ENCODE measurements at regions not wholly inside any gene's neighbourhood (a gene's known extent, or its start where the extent isn't known, plus 50 kb on each side); places are given as distances from the start of the nearest gene placed in this dataset.
"Not testable (repeated sequence)": the region's sequence is repeated elsewhere in the genome, so short reads cannot be mapped to it uniquely, and the experiment has no call there.

DNA sequence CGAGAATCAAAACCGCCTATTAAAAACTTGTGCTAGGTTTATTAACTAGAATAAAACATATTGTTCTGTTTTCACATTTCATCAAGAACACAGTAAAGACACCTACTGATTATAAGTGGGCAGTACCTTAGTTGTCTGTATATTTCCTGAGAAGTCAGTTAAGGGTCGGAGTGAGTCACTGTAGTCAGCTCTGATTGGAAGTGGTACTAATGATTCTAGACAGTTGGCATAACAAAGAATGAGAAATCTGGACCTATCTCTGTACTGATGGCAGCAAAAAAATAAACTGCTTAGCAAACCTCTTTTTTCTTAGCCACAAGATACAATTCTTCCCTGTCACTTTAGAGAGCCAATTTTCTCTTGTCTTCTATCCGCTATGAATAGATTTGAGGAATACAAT lies 387.3 kb upstream of the ADGRB3 start:
- no peaks in the 10 kb centered on the region for H3K36me3 Mint-ChIP-seq (ENCODE audit: insufficient read depth)
- DNase-seq (no peak), ATAC-seq (replicated peaks) (no peak)
- H3K9me3 Mint-ChIP-seq, result peaks cover 6 to 11% of the 10 kb centered on the region in 2 donors
- no peak overlapping the region for H3K27ac Mint-ChIP-seq
- no peak overlapping the region for H3K4me3 Mint-ChIP-seq
- H3K4me1 Mint-ChIP-seq (ENCODE audit: low read depth in 2 of 2), result no peaks in the 10 kb centered on the region
- H3K27me3 Mint-ChIP-seq, result no peaks in the 10 kb centered on the region

DNA sequence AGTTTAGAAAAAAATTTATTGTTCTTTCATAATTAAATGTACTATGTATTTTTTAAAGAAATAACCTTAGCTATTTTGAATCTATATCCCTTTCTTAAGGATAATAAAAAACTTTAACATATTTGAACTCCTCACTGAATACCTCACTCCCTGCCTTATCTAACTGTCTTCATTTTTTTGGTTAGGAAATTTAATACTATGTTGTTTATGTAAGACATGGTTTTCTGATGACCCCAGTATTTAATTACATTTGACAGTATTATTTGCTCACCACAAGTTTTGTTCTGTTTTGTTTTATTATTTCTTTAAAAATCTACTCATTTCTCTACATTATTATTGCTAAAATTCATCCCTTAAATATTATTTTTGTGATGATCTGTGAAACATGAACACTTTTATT lies 394.4 kb upstream of the ADGRB3 start:
- Mint-ChIP-seq H3K9me3 (peaks cover 1 to 7% of the 10 kb centered on the region in 2 donors), H3K27me3 (no peaks in the 10 kb centered on the region), H3K4me1 (ENCODE audit: low read depth in 2 of 2) (no peaks in the 10 kb centered on the region), H3K4me3 (no peak overlapping the region), H3K27ac (no peak overlapping the region), H3K36me3 (ENCODE audit: insufficient read depth) (no peaks in the 10 kb centered on the region)
- no peak for DNase-seq
- no peak for ATAC-seq (replicated peaks)

DNA sequence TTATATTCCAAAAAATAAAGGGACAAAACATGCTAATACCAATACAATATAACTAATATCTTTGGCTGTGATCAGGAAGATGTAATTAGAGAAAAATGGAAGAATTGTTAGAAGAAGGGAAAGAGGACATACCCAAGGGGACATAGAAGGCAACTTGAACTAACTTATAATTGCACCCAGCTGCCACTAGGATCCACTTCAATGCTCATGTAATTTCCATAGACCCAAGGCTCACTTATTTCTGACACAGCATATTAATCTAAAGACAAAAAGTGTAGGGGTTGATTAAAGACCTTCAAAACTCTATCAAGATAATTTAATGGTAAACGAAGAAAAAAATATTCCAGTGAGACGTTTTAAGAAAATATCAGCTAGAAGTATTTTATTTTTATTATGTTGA lies 396.0 kb upstream of the ADGRB3 start:
- H3K27ac Mint-ChIP-seq, result no peak overlapping the region
- H3K4me3 Mint-ChIP-seq, result no peak overlapping the region
- ATAC-seq (replicated peaks) (no peak), DNase-seq (no peak)
- no peaks in the 10 kb centered on the region for H3K27me3 Mint-ChIP-seq
- H3K36me3 Mint-ChIP-seq (ENCODE audit: insufficient read depth), result no peaks in the 10 kb centered on the region
- no peaks in the 10 kb centered on the region for H3K4me1 Mint-ChIP-seq (ENCODE audit: low read depth in 2 of 2)
- peaks cover 1 to 7% of the 10 kb centered on the region in 2 donors for H3K9me3 Mint-ChIP-seq

DNA sequence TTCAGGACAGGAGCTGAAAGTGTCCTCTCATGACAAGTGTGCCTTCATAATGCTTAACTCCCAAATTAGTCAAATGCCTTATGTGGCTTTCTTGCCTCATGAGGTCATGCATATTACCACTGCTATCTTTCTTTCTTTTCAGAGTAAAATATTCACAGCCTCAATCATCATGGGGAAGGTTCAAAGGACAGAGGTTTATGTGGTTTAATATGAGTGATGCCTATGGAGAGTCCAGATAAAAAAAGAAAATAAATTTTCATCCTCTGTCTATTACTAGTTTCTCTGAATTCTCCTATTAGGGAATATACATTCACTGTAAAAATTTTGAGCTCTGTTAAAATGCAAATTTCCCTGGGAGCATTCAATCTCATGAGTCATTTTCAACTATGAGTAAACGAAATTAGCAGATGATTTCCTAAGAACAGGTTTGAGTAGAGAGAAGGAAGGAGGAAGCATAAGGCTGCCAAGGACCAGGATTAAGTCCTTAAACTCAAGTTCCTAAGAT lies 396.9 kb upstream of the ADGRB3 start:
- Mint-ChIP-seq H3K4me1 (ENCODE audit: low read depth in 2 of 2) (no peaks in the 10 kb centered on the region), H3K4me3 (no peak overlapping the region), H3K36me3 (ENCODE audit: insufficient read depth) (no peaks in the 10 kb centered on the region), H3K27ac (no peak overlapping the region), H3K9me3 (peaks cover 3 to 7% of the 10 kb centered on the region in 2 donors), H3K27me3 (no peaks in the 10 kb centered on the region)
- no peak for DNase-seq
- ATAC-seq (replicated peaks), result no peak

DNA sequence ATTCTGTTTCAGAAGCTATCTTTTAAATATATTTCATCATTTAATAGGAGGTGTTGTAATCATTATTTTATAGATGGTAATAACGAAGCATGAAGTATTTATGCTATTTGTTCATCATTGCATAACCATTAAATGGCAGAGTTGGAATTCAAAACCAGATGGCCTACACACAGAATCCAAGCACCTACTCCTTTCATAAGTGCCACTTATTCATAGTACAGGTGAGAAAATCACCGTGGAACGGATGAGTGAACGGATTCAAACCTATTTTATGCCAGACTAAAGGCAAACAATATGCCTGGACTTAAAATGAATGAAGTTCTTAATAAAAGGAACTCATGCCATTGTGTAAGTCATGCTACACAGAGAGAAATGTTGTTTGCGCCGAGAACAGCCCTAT lies 397.9 kb upstream of the ADGRB3 start:
- ATAC-seq (replicated peaks), result no peak
- Mint-ChIP-seq H3K4me3 (no peak overlapping the region), H3K27me3 (no peaks in the 10 kb centered on the region), H3K4me1 (ENCODE audit: low read depth in 2 of 2) (no peaks in the 10 kb centered on the region), H3K27ac (no peak overlapping the region), H3K36me3 (ENCODE audit: insufficient read depth) (no peaks in the 10 kb centered on the region), H3K9me3 (peaks cover 3 to 7% of the 10 kb centered on the region in 2 donors)
- DNase-seq, result no peak

DNA sequence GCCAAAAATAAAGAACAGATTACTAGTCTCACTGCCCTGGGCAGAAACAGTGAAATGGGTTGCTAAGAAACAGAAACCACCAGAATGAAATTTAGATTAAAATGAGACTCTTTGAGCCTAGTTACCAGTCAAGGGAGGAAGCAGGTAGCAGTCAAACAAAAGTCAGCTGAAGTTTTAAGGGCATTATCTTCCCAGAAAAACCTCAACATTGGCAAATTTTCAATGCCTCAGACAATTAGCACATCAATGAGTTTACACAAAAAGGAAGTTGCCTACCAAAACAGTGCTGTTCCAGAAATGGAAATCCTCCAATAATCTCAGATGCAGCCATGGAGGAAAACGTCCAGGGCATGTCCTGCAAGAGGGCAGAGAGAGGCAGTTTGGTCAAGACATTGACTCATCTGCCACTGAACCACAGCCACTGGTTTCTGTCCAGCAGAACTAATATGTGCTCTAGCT lies 399.7 kb upstream of the ADGRB3 start:
- Mint-ChIP-seq H3K27ac (no peak overlapping the region), H3K27me3 (no peaks in the 10 kb centered on the region), H3K9me3 (peaks cover 5 to 7% of the 10 kb centered on the region in 2 donors), H3K4me1 (ENCODE audit: low read depth in 2 of 2) (no peaks in the 10 kb centered on the region), H3K36me3 (ENCODE audit: insufficient read depth) (no peaks in the 10 kb centered on the region), H3K4me3 (no peak overlapping the region)
- ATAC-seq (replicated peaks), result no peak
- no peak for DNase-seq

DNA sequence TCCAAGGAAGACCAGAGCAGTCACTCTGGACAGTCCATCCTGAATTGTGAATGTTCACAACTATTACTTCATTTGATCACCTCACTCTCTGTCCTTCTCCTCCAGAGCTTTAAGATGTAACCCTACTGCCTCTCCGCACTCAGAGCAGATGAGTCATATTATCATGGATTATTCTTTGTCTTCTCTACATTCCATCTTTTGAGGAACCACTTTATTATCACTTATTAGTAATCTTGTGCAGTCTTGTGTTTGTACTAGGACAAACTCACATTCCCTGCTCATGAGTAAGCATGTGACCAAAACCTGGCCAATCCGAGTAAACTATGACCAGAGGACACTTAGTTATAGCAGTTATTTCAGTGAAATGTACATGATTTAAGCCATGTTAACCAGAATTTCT lies 401.5 kb upstream of the ADGRB3 start:
- no peaks in the 10 kb centered on the region for H3K27me3 Mint-ChIP-seq
- H3K4me3 Mint-ChIP-seq, result no peak overlapping the region
- no peaks in the 10 kb centered on the region for H3K36me3 Mint-ChIP-seq (ENCODE audit: insufficient read depth)
- H3K4me1 Mint-ChIP-seq (ENCODE audit: low read depth in 2 of 2), result no peaks in the 10 kb centered on the region
- H3K9me3 Mint-ChIP-seq, result peaks cover 5 to 7% of the 10 kb centered on the region in 2 donors
- ATAC-seq (replicated peaks) (no peak), DNase-seq (no peak)
- H3K27ac Mint-ChIP-seq, result no peak overlapping the region

DNA sequence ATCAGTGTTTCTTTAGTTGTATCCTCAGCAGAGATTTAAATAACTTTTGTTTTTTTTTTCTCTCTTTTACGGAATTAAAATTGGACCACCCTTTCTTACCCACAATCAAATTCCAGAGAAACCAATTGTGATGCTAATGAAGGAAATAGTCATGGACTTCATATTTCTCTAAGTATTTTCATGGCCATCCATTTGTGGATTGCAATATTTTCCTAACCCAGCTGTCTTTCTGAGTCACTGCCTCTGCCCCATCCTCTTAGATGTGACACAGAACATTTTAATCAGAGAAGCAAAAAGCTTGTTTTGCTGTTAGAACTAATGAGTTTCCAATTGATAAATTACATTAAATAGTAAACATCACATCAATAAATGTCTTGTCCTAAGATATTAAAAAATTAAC lies 405.5 kb upstream of the ADGRB3 start:
- ATAC-seq (replicated peaks) (no peak), DNase-seq (no peak)
- peaks cover 12% of the 10 kb centered on the region in 2 donors for H3K9me3 Mint-ChIP-seq

DNA sequence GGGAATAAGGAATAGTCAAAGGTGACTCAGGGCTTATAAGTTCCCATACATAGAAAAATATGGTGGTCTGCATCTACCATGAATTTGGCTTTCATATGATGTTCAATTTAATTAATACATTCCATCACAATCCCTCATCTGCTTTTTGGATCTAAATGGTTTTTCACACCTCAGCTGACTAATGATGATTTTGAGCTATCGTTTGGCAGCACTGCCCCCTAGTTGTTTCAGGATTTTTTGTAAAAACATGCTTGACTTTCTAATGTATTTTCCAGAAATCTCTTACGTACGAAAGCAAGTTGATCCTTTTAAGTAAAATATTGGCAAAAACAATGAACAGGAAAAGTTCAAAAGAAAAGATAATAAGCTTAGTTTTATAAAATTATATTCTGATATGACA lies 408.6 kb upstream of the ADGRB3 start:
- DNase-seq, result no peak
- Mint-ChIP-seq H3K36me3 (ENCODE audit: insufficient read depth) (no peaks in the 10 kb centered on the region), H3K4me1 (ENCODE audit: low read depth in 2 of 2) (no peaks in the 10 kb centered on the region), H3K27ac (no peak overlapping the region), H3K4me3 (no peak overlapping the region), H3K9me3 (peaks cover 12 to 13% of the 10 kb centered on the region in 2 donors), H3K27me3 (no peaks in the 10 kb centered on the region)
- ATAC-seq (replicated peaks), result no peak

More for the DNA sequence above, 405.5 kb upstream of the ADGRB3 start:
- Mint-ChIP-seq H3K27ac (no peak overlapping the region), H3K4me3 (no peak overlapping the region), H3K4me1 (ENCODE audit: low read depth in 2 of 2) (no peaks in the 10 kb centered on the region), H3K27me3 (no peaks in the 10 kb centered on the region), H3K36me3 (ENCODE audit: insufficient read depth) (no peaks in the 10 kb centered on the region)

DNA sequence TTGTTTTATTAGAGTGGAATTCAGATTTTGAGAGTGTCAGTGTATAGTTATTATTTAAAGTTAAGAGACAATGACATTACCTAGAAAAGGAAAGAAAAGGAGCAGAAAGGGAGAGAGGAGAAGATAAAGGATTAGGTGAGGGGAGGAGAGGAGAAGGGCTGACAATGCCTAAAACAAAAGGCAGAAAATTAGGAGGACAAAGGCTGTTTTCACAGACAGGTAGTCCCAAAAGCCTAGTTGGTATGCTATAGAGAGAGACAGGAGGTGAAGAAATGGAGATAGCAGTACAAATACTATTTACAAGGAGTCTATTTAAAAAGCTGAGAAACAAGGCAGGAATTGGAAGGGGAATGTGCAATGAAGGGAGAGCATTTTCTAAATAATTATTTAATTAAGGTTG lies 409.4 kb upstream of the ADGRB3 start:
- Mint-ChIP-seq H3K9me3 (peaks cover 11 to 12% of the 10 kb centered on the region in 2 donors), H3K27ac (no peak overlapping the region), H3K27me3 (no peaks in the 10 kb centered on the region), H3K36me3 (ENCODE audit: insufficient read depth) (no peaks in the 10 kb centered on the region), H3K4me1 (ENCODE audit: low read depth in 2 of 2) (no peaks in the 10 kb centered on the region), H3K4me3 (no peak overlapping the region)
- DNase-seq, result no peak
- no peak for ATAC-seq (replicated peaks)

DNA sequence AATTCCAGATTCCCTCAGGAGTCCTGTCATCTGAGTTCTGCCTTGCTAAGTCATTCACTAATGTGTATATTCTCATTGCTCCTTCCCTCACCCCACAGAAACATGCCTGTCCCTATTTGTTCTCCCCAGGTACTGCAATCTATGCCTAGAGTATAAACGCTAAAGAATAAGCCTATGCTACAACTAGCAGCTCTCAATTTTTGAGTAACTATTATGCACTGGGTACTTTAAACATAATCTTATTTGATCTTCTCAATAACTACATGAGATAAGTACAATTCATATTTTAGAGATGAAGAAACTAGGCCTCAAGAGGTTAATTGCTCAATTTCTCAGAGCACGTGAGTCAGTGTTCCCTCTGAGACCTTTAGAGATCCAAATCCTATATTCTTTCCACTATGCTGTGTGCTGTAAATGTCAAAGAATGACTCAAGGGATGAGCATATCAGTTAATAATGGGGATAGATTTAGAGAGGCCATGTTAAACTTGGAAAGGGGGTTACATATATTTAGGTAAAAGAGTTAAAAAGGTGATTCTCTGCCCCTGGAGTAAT lies 423.8 kb upstream of the ADGRB3 start:
- H3K4me1 Mint-ChIP-seq (ENCODE audit: low read depth in 2 of 2), result no peaks in the 10 kb centered on the region
- DNase-seq, result no peak
- no peaks in the 10 kb centered on the region for H3K27me3 Mint-ChIP-seq
- H3K27ac Mint-ChIP-seq, result no peak overlapping the region
- H3K9me3 Mint-ChIP-seq, result peaks cover 20 to 33% of the 10 kb centered on the region in 2 donors
- no peak overlapping the region for H3K4me3 Mint-ChIP-seq
- ATAC-seq (replicated peaks), result no peak
- no peaks in the 10 kb centered on the region for H3K36me3 Mint-ChIP-seq (ENCODE audit: insufficient read depth)

DNA sequence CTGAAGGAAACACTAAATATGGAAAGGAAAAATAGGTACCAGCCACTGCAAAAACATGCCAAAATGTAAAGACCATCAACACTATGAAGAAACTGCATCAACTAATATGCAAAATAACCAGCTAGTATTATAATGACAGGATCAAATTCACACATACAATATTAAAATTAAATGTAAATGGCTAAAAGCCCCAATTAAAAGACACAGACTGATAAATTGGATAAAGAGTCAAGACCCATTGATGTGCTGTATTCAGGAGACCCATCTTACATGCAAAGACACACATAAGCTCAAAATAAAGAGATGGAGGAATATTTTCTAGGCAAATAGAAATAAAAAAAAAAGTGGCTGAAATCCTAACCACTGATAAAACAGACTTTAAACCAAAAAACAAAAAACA lies 427.5 kb upstream of the ADGRB3 start:
- H3K9me3 Mint-ChIP-seq, result peaks cover 21 to 33% of the 10 kb centered on the region in 2 donors
- H3K36me3 Mint-ChIP-seq (ENCODE audit: insufficient read depth); H3K4me1 Mint-ChIP-seq (ENCODE audit: low read depth in 2 of 2); DNase-seq; H3K27ac Mint-ChIP-seq; H3K27me3 Mint-ChIP-seq; H3K4me3 Mint-ChIP-seq; ATAC-seq (replicated peaks): not testable (repeated sequence)

DNA sequence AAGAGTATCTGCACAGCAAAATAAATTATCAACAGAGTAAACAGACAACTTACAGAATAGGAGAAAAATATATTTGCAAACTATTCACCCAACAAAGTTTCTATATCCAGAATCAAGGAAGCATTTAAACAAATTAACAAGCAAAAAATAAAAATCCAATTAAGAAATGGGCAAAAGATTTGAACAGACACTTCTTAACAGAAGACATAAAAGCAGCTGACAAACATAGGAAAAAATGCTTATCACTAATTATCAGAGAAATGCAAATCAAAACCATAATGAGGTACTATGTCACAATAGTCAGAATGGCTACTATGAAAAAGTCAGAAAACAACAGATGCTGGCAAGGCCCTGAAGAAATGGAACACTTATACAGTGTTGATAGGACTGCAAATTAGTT lies 434.2 kb upstream of the ADGRB3 start:
- H3K27ac Mint-ChIP-seq, result no peak overlapping the region
- no peaks in the 10 kb centered on the region for H3K4me1 Mint-ChIP-seq (ENCODE audit: low read depth in 2 of 2)
- ATAC-seq (replicated peaks) (no peak), DNase-seq (no peak)
- H3K4me3 Mint-ChIP-seq, result no peak overlapping the region
- peaks cover 8 to 9% of the 10 kb centered on the region in 2 donors for H3K9me3 Mint-ChIP-seq
- H3K36me3 Mint-ChIP-seq (ENCODE audit: insufficient read depth), result no peaks in the 10 kb centered on the region
- no peaks in the 10 kb centered on the region for H3K27me3 Mint-ChIP-seq

DNA sequence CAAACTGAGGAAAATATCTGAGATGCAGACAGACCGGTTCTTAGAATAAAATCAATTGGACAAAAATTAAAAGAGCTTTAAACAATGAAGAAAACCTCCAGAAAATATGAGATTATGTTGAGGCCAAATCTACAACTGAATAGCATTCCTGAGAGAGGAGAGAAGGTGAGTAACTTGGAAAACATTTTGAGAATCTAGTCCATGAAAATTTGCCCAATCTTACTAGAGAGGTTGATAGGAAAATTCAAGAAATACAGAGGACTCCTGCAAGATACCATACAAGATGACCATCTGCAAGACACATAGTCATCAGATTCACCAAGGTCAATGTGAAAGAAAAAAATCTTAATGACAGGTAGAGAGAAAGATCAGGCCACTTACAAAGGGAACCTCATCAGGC lies 437.7 kb upstream of the ADGRB3 start:
- H3K4me3 Mint-ChIP-seq, result no peak overlapping the region
- no peak overlapping the region for H3K27ac Mint-ChIP-seq
- H3K27me3 Mint-ChIP-seq, result no peaks in the 10 kb centered on the region
- ATAC-seq (replicated peaks) (no peak), DNase-seq (no peak)
- no peaks in the 10 kb centered on the region for H3K4me1 Mint-ChIP-seq (ENCODE audit: low read depth in 2 of 2)
- peaks cover 7 to 9% of the 10 kb centered on the region in 2 donors for H3K9me3 Mint-ChIP-seq
- H3K36me3 Mint-ChIP-seq (ENCODE audit: insufficient read depth), result no peaks in the 10 kb centered on the region

DNA sequence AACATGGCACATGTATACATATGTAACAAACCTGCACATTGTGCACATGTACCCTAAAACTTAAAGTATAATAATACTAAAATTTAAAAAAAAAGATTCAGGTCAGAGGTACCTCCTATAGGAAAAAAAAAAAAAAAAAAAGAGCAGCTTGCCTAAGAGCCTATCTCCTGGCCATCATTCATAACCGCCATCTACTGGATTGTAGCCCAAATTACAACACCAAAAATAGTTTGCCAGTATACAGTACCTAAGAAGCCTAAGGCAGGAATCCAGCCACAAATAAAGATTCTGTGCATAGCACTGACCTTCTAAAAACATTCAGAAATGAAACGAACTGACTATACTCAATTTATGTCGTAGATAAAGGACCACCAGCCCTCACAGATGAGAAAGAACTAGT lies 438.4 kb upstream of the ADGRB3 start:
- Mint-ChIP-seq H3K27ac (no peak overlapping the region), H3K9me3 (peaks cover 7 to 9% of the 10 kb centered on the region in 2 donors), H3K27me3 (no peaks in the 10 kb centered on the region), H3K36me3 (ENCODE audit: insufficient read depth) (no peaks in the 10 kb centered on the region), H3K4me3 (no peak overlapping the region), H3K4me1 (ENCODE audit: low read depth in 2 of 2) (no peaks in the 10 kb centered on the region)
- no peak for ATAC-seq (replicated peaks)
- DNase-seq, result no peak
